ENCODE measurements at regions not wholly inside any gene's neighbourhood (a gene's known extent, or its start where the extent isn't known, plus 50 kb on each side); places are given as distances from the start of the nearest gene placed in this dataset.

DNA sequence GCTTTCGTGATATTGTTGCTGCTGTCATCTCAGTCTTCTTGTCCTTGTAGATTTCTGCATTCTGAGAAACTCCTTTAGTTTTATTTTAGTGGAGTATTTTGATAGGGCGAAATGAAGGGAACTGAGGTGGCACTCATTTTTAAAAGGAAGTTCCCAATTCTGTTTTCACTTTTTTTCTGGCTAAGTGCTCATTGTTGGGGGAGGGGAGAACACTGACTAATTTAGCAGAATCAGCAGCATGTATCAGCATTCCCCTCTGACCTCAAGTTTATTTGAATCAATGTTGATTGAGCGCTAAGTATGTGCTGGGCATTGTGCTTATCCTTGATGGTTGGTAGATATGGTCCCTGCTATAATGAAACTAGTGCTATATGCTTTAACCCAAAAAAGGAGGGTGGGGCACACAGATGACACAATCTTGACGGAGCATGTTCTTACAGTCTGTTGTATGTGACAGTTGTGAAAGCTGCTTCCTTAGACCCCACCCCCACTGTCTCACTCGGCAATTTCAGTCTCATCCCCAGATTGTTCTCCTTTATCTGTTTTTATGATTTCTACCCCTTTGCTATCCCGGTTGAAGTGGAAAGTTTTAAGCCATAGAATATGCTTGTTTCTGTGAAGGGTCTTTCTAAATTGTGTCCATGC lies 262.4 kb downstream of the SOX4 start:
- Histone ChIP-seq H3K9me3 (ENCODE audit: low read length) (no peaks in the 10 kb centered on the region), H2AFZ (ENCODE audit: low read length) (no peak overlapping the region), H3K9me2 (ENCODE audit: low read depth, low read length) (no peaks in the 10 kb centered on the region), H3K27ac (ENCODE audit: low read depth, low read length, poor library complexity, severe bottlenecking) (no peak overlapping the region), H3K9ac (ENCODE audit: low read length) (no peak overlapping the region), H4K20me1 (ENCODE audit: insufficient read depth, low read length) (no peaks in the 10 kb centered on the region), H3K4me1 (ENCODE audit: insufficient read depth, low read length, severe bottlenecking) (no peaks in the 10 kb centered on the region), H3F3A (ENCODE audit: insufficient read depth, low read length) (no peaks in the 10 kb centered on the region), H3K4me3 (ENCODE audit: low read depth, low read length, poor library complexity, severe bottlenecking) (no peak overlapping the region), H3K79me2 (ENCODE audit: insufficient read depth, low read length) (no peaks in the 10 kb centered on the region), H3K36me3 (ENCODE audit: insufficient read depth, low read length) (no peaks in the 10 kb centered on the region), H3K4me2 (ENCODE audit: low read length) (no peak overlapping the region), H3K27me3 (ENCODE audit: insufficient read depth, low read length) (no peaks in the 10 kb centered on the region)
- TF ChIP-seq, protein P1, sequence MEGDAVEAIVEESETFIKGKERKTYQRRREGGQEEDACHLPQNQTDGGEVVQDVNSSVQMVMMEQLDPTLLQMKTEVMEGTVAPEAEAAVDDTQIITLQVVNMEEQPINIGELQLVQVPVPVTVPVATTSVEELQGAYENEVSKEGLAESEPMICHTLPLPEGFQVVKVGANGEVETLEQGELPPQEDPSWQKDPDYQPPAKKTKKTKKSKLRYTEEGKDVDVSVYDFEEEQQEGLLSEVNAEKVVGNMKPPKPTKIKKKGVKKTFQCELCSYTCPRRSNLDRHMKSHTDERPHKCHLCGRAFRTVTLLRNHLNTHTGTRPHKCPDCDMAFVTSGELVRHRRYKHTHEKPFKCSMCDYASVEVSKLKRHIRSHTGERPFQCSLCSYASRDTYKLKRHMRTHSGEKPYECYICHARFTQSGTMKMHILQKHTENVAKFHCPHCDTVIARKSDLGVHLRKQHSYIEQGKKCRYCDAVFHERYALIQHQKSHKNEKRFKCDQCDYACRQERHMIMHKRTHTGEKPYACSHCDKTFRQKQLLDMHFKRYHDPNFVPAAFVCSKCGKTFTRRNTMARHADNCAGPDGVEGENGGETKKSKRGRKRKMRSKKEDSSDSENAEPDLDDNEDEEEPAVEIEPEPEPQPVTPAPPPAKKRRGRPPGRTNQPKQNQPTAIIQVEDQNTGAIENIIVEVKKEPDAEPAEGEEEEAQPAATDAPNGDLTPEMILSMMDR (IDR thresholded peaks at IDR 0.05; ENCODE audit: low read length): no peak
- no peak for TF ChIP-seq EZH2 (IDR thresholded peaks at IDR 0.05; ENCODE audit: borderline replicate concordance, low read length)

DNA sequence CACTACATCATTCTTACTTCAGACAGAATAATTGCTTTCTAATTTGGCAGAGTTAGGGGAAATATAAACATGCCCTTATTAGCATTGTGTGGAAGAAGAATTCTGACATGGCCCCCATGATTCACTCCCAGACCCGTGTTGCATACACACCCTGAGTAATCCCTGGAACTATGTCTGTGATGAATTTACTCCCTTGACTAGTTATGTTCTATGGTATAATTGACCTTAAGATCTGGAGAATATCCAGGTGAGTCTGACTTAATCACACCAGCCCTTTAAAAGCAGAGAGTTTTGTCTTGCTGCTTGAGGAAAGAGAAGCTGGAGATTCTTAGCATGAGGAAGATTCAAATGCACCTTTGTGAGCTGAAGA lies 262.9 kb downstream of the SOX4 start:
- Histone ChIP-seq H3K27me3 (ENCODE audit: insufficient read depth, low read length) (no peaks in the 10 kb centered on the region), H4K20me1 (ENCODE audit: insufficient read depth, low read length) (no peaks in the 10 kb centered on the region), H3K79me2 (ENCODE audit: insufficient read depth, low read length) (no peaks in the 10 kb centered on the region), H3K4me3 (ENCODE audit: low read depth, low read length, poor library complexity, severe bottlenecking) (no peak overlapping the region), H2AFZ (ENCODE audit: low read length) (no peak overlapping the region), H3F3A (ENCODE audit: insufficient read depth, low read length) (no peaks in the 10 kb centered on the region), H3K36me3 (ENCODE audit: insufficient read depth, low read length) (no peaks in the 10 kb centered on the region), H3K9ac (ENCODE audit: low read length) (no peak overlapping the region), H3K9me3 (ENCODE audit: low read length) (no peaks in the 10 kb centered on the region), H3K4me2 (ENCODE audit: low read length) (no peak overlapping the region), H3K4me1 (ENCODE audit: insufficient read depth, low read length, severe bottlenecking) (no peaks in the 10 kb centered on the region), H3K27ac (ENCODE audit: low read depth, low read length, poor library complexity, severe bottlenecking) (no peak overlapping the region), H3K9me2 (ENCODE audit: low read depth, low read length) (no peaks in the 10 kb centered on the region)
- TF ChIP-seq, protein P1 (IDR thresholded peaks at IDR 0.05; ENCODE audit: low read length): no peak
- TF ChIP-seq EZH2 (IDR thresholded peaks at IDR 0.05; ENCODE audit: borderline replicate concordance, low read length): no peak

DNA sequence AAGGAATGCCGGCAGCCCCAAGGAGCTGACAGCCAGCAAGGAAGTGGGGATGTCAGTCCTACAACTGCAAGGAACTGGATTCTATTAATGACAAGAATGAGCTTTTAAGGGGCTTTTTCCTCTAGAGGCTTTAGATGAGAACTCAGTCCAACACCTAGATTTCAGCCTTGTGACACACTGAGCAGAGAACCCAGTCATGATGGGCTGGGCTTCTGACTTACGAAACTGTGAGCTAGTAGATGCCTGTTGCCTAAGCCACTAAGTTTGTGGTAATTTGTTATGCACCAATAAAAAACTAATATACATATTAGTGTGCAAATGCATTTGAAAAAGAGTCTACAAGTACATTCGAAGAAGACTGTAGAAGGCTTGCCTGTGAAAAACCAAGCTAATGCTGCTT lies 263.3 kb downstream of the SOX4 start:
- Histone ChIP-seq H3K4me3 (ENCODE audit: low read depth, low read length, poor library complexity, severe bottlenecking) (no peak overlapping the region), H3K4me1 (ENCODE audit: insufficient read depth, low read length, severe bottlenecking) (no peaks in the 10 kb centered on the region), H3K27me3 (ENCODE audit: insufficient read depth, low read length) (no peaks in the 10 kb centered on the region), H3K9me3 (ENCODE audit: low read length) (no peaks in the 10 kb centered on the region), H2AFZ (ENCODE audit: low read length) (no peak overlapping the region), H3K4me2 (ENCODE audit: low read length) (no peak overlapping the region), H3K9me2 (ENCODE audit: low read depth, low read length) (no peaks in the 10 kb centered on the region), H3F3A (ENCODE audit: insufficient read depth, low read length) (no peaks in the 10 kb centered on the region), H3K9ac (ENCODE audit: low read length) (no peak overlapping the region), H3K36me3 (ENCODE audit: insufficient read depth, low read length) (no peaks in the 10 kb centered on the region), H4K20me1 (ENCODE audit: insufficient read depth, low read length) (no peaks in the 10 kb centered on the region), H3K79me2 (ENCODE audit: insufficient read depth, low read length) (no peaks in the 10 kb centered on the region), H3K27ac (ENCODE audit: low read depth, low read length, poor library complexity, severe bottlenecking) (no peak overlapping the region)
- no peak for TF ChIP-seq EZH2 (IDR thresholded peaks at IDR 0.05; ENCODE audit: borderline replicate concordance, low read length)
- TF ChIP-seq, protein P1 (IDR thresholded peaks at IDR 0.05; ENCODE audit: low read length): no peak

Data from OCI-LY1 (cell line).